Stimulated activated CD4-positive, alpha-beta T cell treated with anti-CD3 and anti-CD28 coated beads, Interleukin-4, amount 100 ng/mL, for 1 hour (primary cell): ENCODE measurements at regions not wholly inside any gene's neighbourhood (a gene's known extent, or its start where the extent isn't known, plus 50 kb on each side); places are given as distances from the start of the nearest gene placed in this dataset.

Experiments used
- DNase-seq: peaks from one replicate; pipeline ENCODE4 v3.0.0-alpha.2; 2020

DNA sequence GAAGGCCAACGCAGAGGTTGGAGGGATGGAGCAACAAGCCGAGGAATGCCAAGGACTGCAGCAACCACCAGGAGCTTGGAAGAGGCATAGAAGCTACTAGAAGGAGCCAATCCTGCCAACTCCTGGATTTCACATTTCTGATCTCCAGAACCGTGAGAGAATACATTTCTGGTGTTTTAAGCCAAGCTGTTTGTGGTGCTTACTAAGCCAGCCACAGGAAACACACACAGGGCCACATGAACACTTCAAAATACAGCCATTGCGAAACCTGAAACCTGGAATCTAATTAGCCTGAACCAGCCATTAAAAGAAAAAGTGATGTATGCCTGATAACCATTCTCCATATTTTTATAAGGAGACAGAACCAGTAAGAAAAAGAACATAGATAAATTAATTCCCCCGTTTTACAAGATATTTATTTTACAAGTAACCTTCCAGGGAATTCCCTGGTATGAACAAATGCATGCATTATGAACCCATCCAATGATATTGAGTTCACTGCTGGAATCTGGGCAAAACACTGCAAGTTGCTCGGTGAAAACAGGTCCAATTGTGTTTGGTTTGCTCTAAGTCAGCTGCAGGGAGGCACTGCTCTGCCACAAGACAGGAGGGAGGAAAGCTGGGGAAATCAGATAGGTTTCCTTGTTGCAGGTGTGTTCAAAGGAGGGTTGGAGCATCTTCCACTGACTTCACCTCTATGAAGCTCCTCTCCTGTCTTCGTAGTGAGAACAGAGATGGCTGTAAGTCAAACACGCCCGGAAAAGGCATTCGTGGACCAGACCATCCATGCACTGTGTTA, 70.2 kb downstream of the ETS2 start:
- no peak for DNase-seq
